H9 (cell line): ENCODE measurements at regions not wholly inside any gene's neighbourhood (a gene's known extent, or its start where the extent isn't known, plus 50 kb on each side); places are given as distances from the start of the nearest gene placed in this dataset.

Experiments used
- DNase-seq: peaks from one replicate; pipeline ENCODE4 v3.0.0-alpha.2; 2017
- H2AFZ ChIP-seq: one replicate; pipeline ENCODE4 v1.6.1; 2013; ENCODE audit warnings: mild to moderate bottlenecking, low read length, control low read depth, moderate library complexity
- H2AK5ac ChIP-seq: 2 replicates; pipeline ENCODE4 v1.6.1; 2013; ENCODE audit warnings: low read length, control low read depth, mixed read lengths; ENCODE audit not compliant: insufficient read length
- H2BK120ac ChIP-seq: one replicate; pipeline ENCODE4 v1.6.1; 2013; ENCODE audit warnings: low read depth, mild to moderate bottlenecking, low read length, control low read depth, inconsistent platforms; ENCODE audit not compliant: poor library complexity, severe bottlenecking
- H2BK12ac ChIP-seq: 2 replicates; pipeline ENCODE4 v1.6.1; 2013; ENCODE audit warnings: low read length, control low read depth, mixed read lengths, low read depth; ENCODE audit not compliant: insufficient read length
- H2BK15ac ChIP-seq: 2 replicates; pipeline ENCODE4 v1.6.1; 2013; ENCODE audit warnings: low read depth, low read length, control low read depth
- H2BK20ac ChIP-seq: one replicate; pipeline ENCODE4 v1.6.1; 2013; ENCODE audit warnings: low read depth, mild to moderate bottlenecking, low read length, control low read depth, inconsistent platforms; ENCODE audit not compliant: poor library complexity, severe bottlenecking
- H2BK5ac ChIP-seq: 2 replicates; pipeline ENCODE4 v1.6.1; 2013; ENCODE audit warnings: low read length, control low read depth, mixed read lengths; ENCODE audit not compliant: insufficient read length
- H3K14ac ChIP-seq: 2 replicates; pipeline ENCODE4 v1.6.1; 2013; ENCODE audit warnings: low read length, control low read depth; ENCODE audit not compliant: insufficient read depth
- H3K18ac ChIP-seq: 2 replicates; pipeline ENCODE4 v1.6.1; 2013; ENCODE audit warnings: low read depth, mild to moderate bottlenecking, mixed read lengths, low read length, control low read depth; ENCODE audit not compliant: insufficient read length
- H3K23ac ChIP-seq: 2 replicates; pipeline ENCODE4 v1.6.1; 2013; ENCODE audit warnings: low read length, control low read depth, mixed read lengths, low read depth; ENCODE audit not compliant: insufficient read length
- H3K23me2 ChIP-seq: 2 replicates; pipeline ENCODE4 v1.6.1; 2013; ENCODE audit warnings: low read depth, mild to moderate bottlenecking, mixed read lengths, low read length, control low read depth; ENCODE audit not compliant: insufficient read length, poor library complexity, severe bottlenecking
- H3K27ac ChIP-seq: 2 replicates; pipeline ENCODE4 v1.5.1; 2013; ENCODE audit warnings: low read length, control low read depth, mixed read lengths, low read depth; ENCODE audit not compliant: insufficient read length
- H3K27me3 ChIP-seq: 2 replicates; pipeline ENCODE4 v1.6.1; 2013; ENCODE audit warnings: low read length, control low read depth, inconsistent platforms; ENCODE audit not compliant: insufficient read depth
- H3K4ac ChIP-seq: 2 replicates; pipeline ENCODE4 v1.6.1; 2013; ENCODE audit warnings: low read depth, mild to moderate bottlenecking, control low read depth, inconsistent platforms, low read length, moderate library complexity
- H3K4me1 ChIP-seq: 2 replicates; pipeline ENCODE4 v1.6.1; 2013; ENCODE audit warnings: low read length, control low read depth, inconsistent platforms; ENCODE audit not compliant: insufficient read depth
- H3K4me2 ChIP-seq: 2 replicates; pipeline ENCODE4 v1.6.1; 2013; ENCODE audit warnings: low read length, control low read depth, mixed read lengths; ENCODE audit not compliant: insufficient read length, insufficient read depth
- H3K56ac ChIP-seq: 2 replicates; pipeline ENCODE4 v1.6.1; 2013; ENCODE audit warnings: low read depth, mild to moderate bottlenecking, mixed read lengths, low read length, control low read depth; ENCODE audit not compliant: insufficient read length
- H3K79me1 ChIP-seq: 2 replicates; pipeline ENCODE4 v1.6.1; 2013; ENCODE audit warnings: low read depth, mild to moderate bottlenecking, moderate library complexity, low read length, control low read depth, inconsistent platforms; ENCODE audit not compliant: insufficient read depth, poor library complexity, severe bottlenecking
- H3K79me2 ChIP-seq: 2 replicates; pipeline ENCODE4 v1.6.1; 2013; ENCODE audit warnings: low read length, control low read depth, inconsistent platforms; ENCODE audit not compliant: insufficient read depth
- H3K9ac ChIP-seq: 2 replicates; pipeline ENCODE4 v1.6.1; 2013; ENCODE audit warnings: low read length, control low read depth, mixed read lengths; ENCODE audit not compliant: insufficient read length; ENCODE audit errors: extremely low read depth
- H3K9me3 ChIP-seq: one replicate; pipeline ENCODE4 v1.6.1; 2013; ENCODE audit warnings: low read depth, low read length, inconsistent platforms; ENCODE audit not compliant: control insufficient read depth
- H3T11ph ChIP-seq: one replicate; pipeline ENCODE4 v1.6.1; 2013; ENCODE audit warnings: mild to moderate bottlenecking, low read length, control low read depth, inconsistent platforms
- H4K20me1 ChIP-seq: one replicate; pipeline ENCODE4 v1.6.1; 2013; ENCODE audit not compliant: control insufficient read depth, insufficient read length, insufficient read depth
- H4K5ac ChIP-seq: 2 replicates; pipeline ENCODE4 v1.6.1; 2013; ENCODE audit warnings: low read depth, mild to moderate bottlenecking, mixed read lengths, low read length, control low read depth; ENCODE audit not compliant: insufficient read length
- H4K8ac ChIP-seq: replicated peaks from 2 replicates; pipeline ENCODE4 v1.6.1; 2013; ENCODE audit warnings: low read length, control low read depth, mixed read lengths, low read depth; ENCODE audit not compliant: insufficient read length
- H4K91ac ChIP-seq: 2 replicates; pipeline ENCODE4 v1.6.1; 2013; ENCODE audit warnings: low read depth, mild to moderate bottlenecking, moderate library complexity, mixed read lengths, low read length, control low read depth; ENCODE audit not compliant: insufficient read length
- H3K27ac Mint-ChIP-seq, 3 experiments: 2 replicates in 2 of 3; 3 replicates in 1 of 3; pipeline ENCODE4 v1.8.0; 2020 to 2021; ENCODE audit warnings: mixed read lengths in 3 of 3, mild to moderate bottlenecking in 1 of 3, moderate library complexity in 1 of 3
- H3K27me3 Mint-ChIP-seq: 2 replicates; pipeline ENCODE4 v1.8.0; 2021; ENCODE audit warnings: low read depth, mild to moderate bottlenecking, moderate library complexity, mixed read lengths
- H3K36me3 Mint-ChIP-seq, 3 experiments: 2 replicates in 2 of 3; 3 replicates in 1 of 3; pipeline ENCODE4 v1.8.0; 2020 to 2021; ENCODE audit warnings: low read depth in 3 of 3, mixed read lengths in 3 of 3; ENCODE audit not compliant: insufficient read depth in 1 of 3
- H3K4me1 Mint-ChIP-seq, 2 experiments: 2 replicates each; pipeline ENCODE4 v1.8.0; 2020; ENCODE audit warnings: mixed read lengths in 2 of 2
- H3K4me3 Mint-ChIP-seq, 2 experiments: 2 replicates in 1 of 2; 3 replicates in 1 of 2; pipeline ENCODE4 v1.8.0; 2020 to 2021; ENCODE audit warnings: mild to moderate bottlenecking in 2 of 2, mixed read lengths in 2 of 2, moderate library complexity in 1 of 2
- H3K9me3 Mint-ChIP-seq, 2 experiments: 2 replicates in 1 of 2; 3 replicates in 1 of 2; pipeline ENCODE4 v1.8.0; 2020; ENCODE audit warnings: mild to moderate bottlenecking in 2 of 2, mixed read lengths in 2 of 2, moderate library complexity in 1 of 2
- WGBS: extraction: QIAGEN DNeasy Blood & Tissue Kit; methylation state at CpG from one replicate; pipeline ENCODE4 v1.1.7; 2013; ENCODE audit warnings: missing lambda C conversion rate, low lambda C conversion rate, mixed read lengths; ENCODE audit not compliant: insufficient read length; ENCODE audit errors: extremely low coverage; 5-methylcytosine and 5-hydroxymethylcytosine counted together
- TF ChIP-seq, protein P1 (sequence below): fragments of 200-600 bp; sonication (generic); conservative IDR thresholded peaks from 3 replicates; pipeline ENCODE4 v1.8.0; 2021; ENCODE audit warnings: antibody characterized with exemption, mild to moderate bottlenecking

DNA sequence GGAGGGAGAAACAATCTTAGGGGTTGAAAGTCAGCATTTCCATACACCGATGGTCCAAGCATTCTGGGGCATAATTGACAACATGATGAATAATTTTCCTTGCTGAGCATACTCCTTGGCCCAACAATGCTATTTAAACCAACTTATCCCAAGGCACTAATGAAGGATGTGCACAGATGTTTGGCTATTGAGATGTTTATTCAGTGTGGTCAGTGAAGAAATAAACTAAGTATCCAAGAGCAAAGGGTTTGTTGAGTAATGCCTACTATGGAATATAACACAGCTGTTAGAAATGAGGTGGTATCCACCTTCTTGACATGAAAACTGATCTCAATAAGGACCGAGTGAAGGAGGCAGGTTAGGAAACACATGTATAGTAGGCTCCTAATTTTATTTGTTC lies 53.9 kb upstream of the RAB6D start:
- H2BK12ac ChIP-seq: no peak overlapping the region
- no peak overlapping the region for H3K27ac ChIP-seq
- H3K79me1 ChIP-seq: no peaks in the 10 kb centered on the region
- H3K36me3 Mint-ChIP-seq: no peaks in the 10 kb centered on the region
- no peak overlapping the region for H3K18ac ChIP-seq
- no peak overlapping the region for H3K4me3 Mint-ChIP-seq
- no peak overlapping the region for H3K23ac ChIP-seq
- no peak overlapping the region for H2BK120ac ChIP-seq
- H3K9me3 ChIP-seq: no peaks in the 10 kb centered on the region
- no peak overlapping the region for H4K5ac ChIP-seq
- no peak overlapping the region for H4K8ac ChIP-seq
- H2AK5ac ChIP-seq: no peak overlapping the region
- no peak overlapping the region for H3K14ac ChIP-seq
- H3K27me3 Mint-ChIP-seq: peaks cover under 1% of the 10 kb centered on the region
- no peak overlapping the region for H2BK20ac ChIP-seq
- no CpG with 5 or more reads among the region's 2 CpGs for whole genome bisulfite sequencing
- H3K56ac ChIP-seq: no peak overlapping the region
- H4K91ac ChIP-seq: no peak overlapping the region
- peaks cover 44 to 45% of the 10 kb centered on the region in 2 experiments for H3K4me1 Mint-ChIP-seq
- no peaks in the 10 kb centered on the region; the same call in 1 of the 2 replicates for H3K27me3 ChIP-seq
- no peak overlapping the region for H3T11ph ChIP-seq
- no peaks in the 10 kb centered on the region for H3K23me2 ChIP-seq
- no peak overlapping the region for H3K4me2 ChIP-seq
- H3K79me2 ChIP-seq: no peaks in the 10 kb centered on the region
- H2BK15ac ChIP-seq: no peak overlapping the region
- H2AFZ ChIP-seq: no peak overlapping the region
- peaks cover 4% of the 10 kb centered on the region; the same call in 1 of the 2 replicates for H3K4me1 ChIP-seq
- DNase-seq: no peak
- H3K27ac Mint-ChIP-seq: no peak overlapping the region
- H3K4ac ChIP-seq: no peak overlapping the region
- TF ChIP-seq, protein P1, sequence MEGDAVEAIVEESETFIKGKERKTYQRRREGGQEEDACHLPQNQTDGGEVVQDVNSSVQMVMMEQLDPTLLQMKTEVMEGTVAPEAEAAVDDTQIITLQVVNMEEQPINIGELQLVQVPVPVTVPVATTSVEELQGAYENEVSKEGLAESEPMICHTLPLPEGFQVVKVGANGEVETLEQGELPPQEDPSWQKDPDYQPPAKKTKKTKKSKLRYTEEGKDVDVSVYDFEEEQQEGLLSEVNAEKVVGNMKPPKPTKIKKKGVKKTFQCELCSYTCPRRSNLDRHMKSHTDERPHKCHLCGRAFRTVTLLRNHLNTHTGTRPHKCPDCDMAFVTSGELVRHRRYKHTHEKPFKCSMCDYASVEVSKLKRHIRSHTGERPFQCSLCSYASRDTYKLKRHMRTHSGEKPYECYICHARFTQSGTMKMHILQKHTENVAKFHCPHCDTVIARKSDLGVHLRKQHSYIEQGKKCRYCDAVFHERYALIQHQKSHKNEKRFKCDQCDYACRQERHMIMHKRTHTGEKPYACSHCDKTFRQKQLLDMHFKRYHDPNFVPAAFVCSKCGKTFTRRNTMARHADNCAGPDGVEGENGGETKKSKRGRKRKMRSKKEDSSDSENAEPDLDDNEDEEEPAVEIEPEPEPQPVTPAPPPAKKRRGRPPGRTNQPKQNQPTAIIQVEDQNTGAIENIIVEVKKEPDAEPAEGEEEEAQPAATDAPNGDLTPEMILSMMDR: no peak
- H2BK5ac ChIP-seq: no peak overlapping the region
- H4K20me1 ChIP-seq: no peaks in the 10 kb centered on the region
- H3K9me3 Mint-ChIP-seq: no peaks in the 10 kb centered on the region; a peak in 1 of 5 replicates
- no peak overlapping the region for H3K9ac ChIP-seq
